ENCODE measurements at regions not wholly inside any gene's neighbourhood (a gene's known extent, or its start where the extent isn't known, plus 50 kb on each side); places are given as distances from the start of the nearest gene placed in this dataset.
A peak's percentile ranks its signal among the peaks of the same experiment; 100 is the strongest.

GRCh38 chr5:84863020-84863419 is 478.3 kb upstream of the EDIL3 start:
- DNase-seq = no peak
- no peak for TF ChIP-seq CTCF (IDR thresholded peaks at IDR 0.05; ENCODE audit: low read depth, low read length, missing control alignments)
- H3K4me3 ChIP-seq (ENCODE audit: low read depth, low read length) = no peak overlapping the region
- H3K27me3 ChIP-seq (replicated peaks) = no peaks in the 10 kb centered on the region
- H3K27ac ChIP-seq = no peak overlapping the region
- no peaks in the 10 kb centered on the region for H3K36me3 ChIP-seq (replicated peaks)
- in situ Hi-C loops (cut with HindIII; ENCODE audit: low pct_ligation_motif_present, low sequenced_read_pairs) = no loop called here

GRCh38 chr5:84862132-84862531 is 477.5 kb upstream of the EDIL3 start:
- Histone ChIP-seq H3K27ac (no peak overlapping the region), H3K27me3 (replicated peaks) (no peaks in the 10 kb centered on the region), H3K36me3 (replicated peaks) (no peaks in the 10 kb centered on the region), H3K4me3 (ENCODE audit: low read depth, low read length) (no peak overlapping the region)
- no peak for DNase-seq
- TF ChIP-seq CTCF (IDR thresholded peaks at IDR 0.05; ENCODE audit: low read depth, low read length, missing control alignments) = no peak
- in situ Hi-C loops (cut with HindIII; ENCODE audit: low pct_ligation_motif_present, low sequenced_read_pairs) = no loop called here

- peak; percentile 9 for DNase-seq
- H3K27ac ChIP-seq = no peak overlapping the region
- no peak overlapping the region for H3K4me3 ChIP-seq (ENCODE audit: low read depth, low read length)
- H3K36me3 ChIP-seq (replicated peaks) = no peaks in the 10 kb centered on the region
- no peaks in the 10 kb centered on the region for H3K27me3 ChIP-seq (replicated peaks)
- TF ChIP-seq CTCF (IDR thresholded peaks at IDR 0.05; ENCODE audit: low read depth, low read length, missing control alignments) = no peak
- in situ Hi-C loops (cut with HindIII; ENCODE audit: low pct_ligation_motif_present, low sequenced_read_pairs) = no loop called here
Observed at GRCh38 chr5:84861306-84861705, 476.6 kb upstream of the EDIL3 start.

GRCh38 chr5:84859056-84859455 is 474.4 kb upstream of the EDIL3 start:
- Histone ChIP-seq H3K27ac (no peak overlapping the region), H3K27me3 (replicated peaks) (no peaks in the 10 kb centered on the region), H3K4me3 (ENCODE audit: low read depth, low read length) (no peak overlapping the region), H3K36me3 (replicated peaks) (no peaks in the 10 kb centered on the region)
- in situ Hi-C loops (cut with HindIII; ENCODE audit: low pct_ligation_motif_present, low sequenced_read_pairs) = no loop called here
- no peak for TF ChIP-seq CTCF (IDR thresholded peaks at IDR 0.05; ENCODE audit: low read depth, low read length, missing control alignments)
- no peak for DNase-seq

GRCh38 chr5:84831701-84832100 is 447.0 kb upstream of the EDIL3 start:
- H3K27ac ChIP-seq = no peak overlapping the region
- no peak overlapping the region for H3K4me3 ChIP-seq (ENCODE audit: low read depth, low read length)
- DNase-seq = no peak
- H3K36me3 ChIP-seq (replicated peaks) = no peaks in the 10 kb centered on the region
- in situ Hi-C loops (cut with HindIII; ENCODE audit: low pct_ligation_motif_present, low sequenced_read_pairs) = no loop called here
- TF ChIP-seq CTCF (IDR thresholded peaks at IDR 0.05; ENCODE audit: low read depth, low read length, missing control alignments) = no peak
- H3K27me3 ChIP-seq (replicated peaks) = no peaks in the 10 kb centered on the region

GRCh38 chr5:84830265-84830664 is 445.6 kb upstream of the EDIL3 start:
- in situ Hi-C loops (cut with HindIII; ENCODE audit: low pct_ligation_motif_present, low sequenced_read_pairs) = no loop called here

More at GRCh38 chr5:84830265-84830664, 445.6 kb upstream of the EDIL3 start:
- no peak overlapping the region for H3K27ac ChIP-seq
- no peaks in the 10 kb centered on the region for H3K36me3 ChIP-seq (replicated peaks)
- DNase-seq = no peak
- no peaks in the 10 kb centered on the region for H3K27me3 ChIP-seq (replicated peaks)
- no peak for TF ChIP-seq CTCF (IDR thresholded peaks at IDR 0.05; ENCODE audit: low read depth, low read length, missing control alignments)
- no peak overlapping the region for H3K4me3 ChIP-seq (ENCODE audit: low read depth, low read length)

Measured in brain microvascular endothelial cell (primary cell).